ENCODE measurements at regions not wholly inside any gene's neighbourhood (a gene's known extent, or its start where the extent isn't known, plus 50 kb on each side); places are given as distances from the start of the nearest gene placed in this dataset.

DNA sequence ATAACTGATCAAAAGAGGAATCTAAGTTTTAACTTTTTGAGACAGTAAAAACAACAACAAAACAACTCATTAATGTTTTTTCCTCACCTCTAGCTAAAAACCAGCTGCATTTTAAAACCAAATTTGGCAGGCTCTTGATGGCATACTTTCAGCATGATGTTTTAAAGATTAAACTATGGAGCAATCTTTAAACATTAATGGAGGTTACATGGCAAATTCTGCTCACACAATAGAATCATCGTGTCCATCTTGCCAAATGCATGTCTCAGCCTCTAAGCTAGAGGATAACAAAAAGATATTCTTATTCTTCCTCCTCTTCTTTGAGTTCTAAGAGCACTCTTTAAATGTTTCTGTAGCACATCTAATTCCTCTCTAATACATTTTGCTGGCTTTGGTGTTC is 579.8 kb upstream of the PKN2 start:
- TF ChIP-seq, protein P1, sequence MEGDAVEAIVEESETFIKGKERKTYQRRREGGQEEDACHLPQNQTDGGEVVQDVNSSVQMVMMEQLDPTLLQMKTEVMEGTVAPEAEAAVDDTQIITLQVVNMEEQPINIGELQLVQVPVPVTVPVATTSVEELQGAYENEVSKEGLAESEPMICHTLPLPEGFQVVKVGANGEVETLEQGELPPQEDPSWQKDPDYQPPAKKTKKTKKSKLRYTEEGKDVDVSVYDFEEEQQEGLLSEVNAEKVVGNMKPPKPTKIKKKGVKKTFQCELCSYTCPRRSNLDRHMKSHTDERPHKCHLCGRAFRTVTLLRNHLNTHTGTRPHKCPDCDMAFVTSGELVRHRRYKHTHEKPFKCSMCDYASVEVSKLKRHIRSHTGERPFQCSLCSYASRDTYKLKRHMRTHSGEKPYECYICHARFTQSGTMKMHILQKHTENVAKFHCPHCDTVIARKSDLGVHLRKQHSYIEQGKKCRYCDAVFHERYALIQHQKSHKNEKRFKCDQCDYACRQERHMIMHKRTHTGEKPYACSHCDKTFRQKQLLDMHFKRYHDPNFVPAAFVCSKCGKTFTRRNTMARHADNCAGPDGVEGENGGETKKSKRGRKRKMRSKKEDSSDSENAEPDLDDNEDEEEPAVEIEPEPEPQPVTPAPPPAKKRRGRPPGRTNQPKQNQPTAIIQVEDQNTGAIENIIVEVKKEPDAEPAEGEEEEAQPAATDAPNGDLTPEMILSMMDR (IDR thresholded peaks at IDR 0.05) = no peak
- TF ChIP-seq JUN (CRISPR knock-in tag; IDR thresholded peaks at IDR 0.05) (no peak), FOXP1 (CRISPR knock-in tag; IDR thresholded peaks at IDR 0.05; ENCODE audit: borderline replicate concordance) (no peak), ZNF138 (CRISPR knock-in tag; conservative IDR thresholded peaks at IDR 0.05) (no peak)
- TF ChIP-seq, protein P2, sequence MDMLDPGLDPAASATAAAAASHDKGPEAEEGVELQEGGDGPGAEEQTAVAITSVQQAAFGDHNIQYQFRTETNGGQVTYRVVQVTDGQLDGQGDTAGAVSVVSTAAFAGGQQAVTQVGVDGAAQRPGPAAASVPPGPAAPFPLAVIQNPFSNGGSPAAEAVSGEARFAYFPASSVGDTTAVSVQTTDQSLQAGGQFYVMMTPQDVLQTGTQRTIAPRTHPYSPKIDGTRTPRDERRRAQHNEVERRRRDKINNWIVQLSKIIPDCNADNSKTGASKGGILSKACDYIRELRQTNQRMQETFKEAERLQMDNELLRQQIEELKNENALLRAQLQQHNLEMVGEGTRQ (CRISPR knock-in tag; IDR thresholded peaks at IDR 0.05) = no peak
